HCEC 1CT (cell line): ENCODE measurements at regions not wholly inside any gene's neighbourhood (a gene's known extent, or its start where the extent isn't known, plus 50 kb on each side); places are given as distances from the start of the nearest gene placed in this dataset.

ENCODE experiments used
- DNase-seq: peaks from one replicate; pipeline ENCODE4 v3.0.0-alpha.2; 2017

- no peak for DNase-seq
Observed at GRCh38 chr5:20109326-20109725, 121.3 kb upstream of the CDH18 start.

- DNase-seq = no peak
Observed at GRCh38 chr5:20105915-20106314, 117.9 kb upstream of the CDH18 start.

- DNase-seq = no peak
Observed at GRCh38 chr5:20102293-20102692, 114.3 kb upstream of the CDH18 start.

GRCh38 chr5:20098694-20099093 is 110.7 kb upstream of the CDH18 start:
- no peak for DNase-seq

GRCh38 chr5:20088361-20088760 is 100.4 kb upstream of the CDH18 start:
- no peak for DNase-seq

- no peak for DNase-seq
Observed at GRCh38 chr5:20087299-20087698, 99.3 kb upstream of the CDH18 start.

- DNase-seq = no peak
Observed at GRCh38 chr5:20077186-20077585, 89.2 kb upstream of the CDH18 start.

- no peak for DNase-seq
Observed at GRCh38 chr5:20056933-20057332, 68.9 kb upstream of the CDH18 start.

GRCh38 chr5:20055301-20055700 is 67.3 kb upstream of the CDH18 start:
- no peak for DNase-seq

- DNase-seq = peak; percentile 47
Observed at GRCh38 chr5:20050262-20050661, 62.3 kb upstream of the CDH18 start.

- DNase-seq = no peak
Observed at GRCh38 chr5:20044460-20044859, 56.5 kb upstream of the CDH18 start.

- DNase-seq = peak; percentile 48
Observed at GRCh38 chr5:20041326-20042274, 53.6 kb upstream of the CDH18 start.

- DNase-seq = no peak
Observed at GRCh38 chr5:20040901-20041300, 52.9 kb upstream of the CDH18 start.
